SK-N-SH treated with all-trans-retinoic acid at 6 μM for 48 hours (cell line): ENCODE measurements at regions not wholly inside any gene's neighbourhood (a gene's known extent, or its start where the extent isn't known, plus 50 kb on each side); places are given as distances from the start of the nearest gene placed in this dataset.

ENCODE experiments used
- ATAC-seq: fragments of 200-7000 bp; cut with Tn5 transposase; 3 replicates; pipeline ENCODE4 v1.9.1; 2020; ENCODE audit warnings: mild to moderate bottlenecking, moderate library complexity
- ARNTL ChIP-seq: fragments of 450-650 bp; formaldehyde crosslinking; IDR thresholded peaks from 2 replicates; pipeline ENCODE4 v1.5.0; 2020; ENCODE audit warnings: low read depth, mild to moderate bottlenecking, moderate library complexity, borderline replicate concordance
- BACH2 ChIP-seq: fragments of 250-450 bp; sonication (Bioruptor Pico); IDR thresholded peaks from 2 replicates; pipeline ENCODE4 v1.9.0; 2021; ENCODE audit warnings: mild to moderate bottlenecking, borderline replicate concordance
- CREB5 ChIP-seq: fragments of 250-450 bp; sonication (Bioruptor Pico); IDR thresholded peaks from 2 replicates; pipeline ENCODE4 v1.5.1; 2020; ENCODE audit warnings: low read depth, mild to moderate bottlenecking, moderate library complexity
- CSDC2 ChIP-seq: fragments of 250-450 bp; sonication (Bioruptor Pico); IDR thresholded peaks from 2 replicates; pipeline ENCODE4 v1.5.0; 2020; ENCODE audit warnings: mild to moderate bottlenecking, moderate library complexity
- CSRNP3 ChIP-seq: fragments of 250-450 bp; sonication (Bioruptor Pico); IDR thresholded peaks from 2 replicates; pipeline ENCODE4 v1.5.1; 2021; ENCODE audit warnings: mild to moderate bottlenecking, moderate library complexity
- ESRRG ChIP-seq: fragments of 250-450 bp; sonication (Bioruptor Pico); IDR thresholded peaks from 2 replicates; pipeline ENCODE4 v1.6.1; 2021; ENCODE audit warnings: mild to moderate bottlenecking
- GLIS3 ChIP-seq: fragments of 250-450 bp; sonication (Bioruptor Pico); IDR thresholded peaks from 2 replicates; pipeline ENCODE4 v1.5.0; 2020; ENCODE audit warnings: mild to moderate bottlenecking, moderate library complexity
- ISL1 ChIP-seq: fragments of 250-450 bp; sonication (Bioruptor Pico); IDR thresholded peaks from 2 replicates; pipeline ENCODE4 v2.1.2; 2022; ENCODE audit warnings: mild to moderate bottlenecking, moderate library complexity
- OSR1 ChIP-seq: fragments of 250-450 bp; sonication (Bioruptor Pico); IDR thresholded peaks from 2 replicates; pipeline ENCODE4 v1.8.0; 2022; ENCODE audit warnings: moderate library complexity, mild to moderate bottlenecking, inconsistent platforms
- POU6F1 ChIP-seq: fragments of 250-450 bp; sonication (Bioruptor Pico); IDR thresholded peaks from 2 replicates; pipeline ENCODE4 v1.8.0; 2021; ENCODE audit warnings: low read depth, mild to moderate bottlenecking, moderate library complexity, borderline replicate concordance
- PPARA ChIP-seq: fragments of 250-450 bp; sonication (Bioruptor Pico); IDR thresholded peaks from 2 replicates; pipeline ENCODE4 v1.5.0; 2020; ENCODE audit warnings: mild to moderate bottlenecking, borderline replicate concordance
- RARB ChIP-seq: fragments of 250-450 bp; sonication (Bioruptor Pico); IDR thresholded peaks from 2 replicates; pipeline ENCODE4 v1.8.0; 2021; ENCODE audit warnings: mild to moderate bottlenecking, moderate library complexity
- SNAI2 ChIP-seq: fragments of 250-450 bp; sonication (Bioruptor Pico); IDR thresholded peaks from 2 replicates; pipeline ENCODE4 v1.5.0; 2020; ENCODE audit warnings: mild to moderate bottlenecking, moderate library complexity
- TCF4 ChIP-seq: fragments of 250-450 bp; sonication (Bioruptor Pico); IDR thresholded peaks from 2 replicates; pipeline ENCODE4 v1.8.0; 2021; ENCODE audit warnings: mild to moderate bottlenecking, moderate library complexity, borderline replicate concordance
- TSHZ2 ChIP-seq: fragments of 250-450 bp; sonication (Bioruptor Pico); IDR thresholded peaks from 2 replicates; pipeline ENCODE4 v1.5.0; 2020; ENCODE audit warnings: mild to moderate bottlenecking, moderate library complexity
- ZC3H10 ChIP-seq: fragments of 250-450 bp; sonication (Bioruptor Pico); IDR thresholded peaks from 2 replicates; pipeline ENCODE4 v1.5.1; 2021; ENCODE audit warnings: mild to moderate bottlenecking, moderate library complexity
- ZFP3 ChIP-seq: fragments of 250-450 bp; sonication (Bioruptor Pico); IDR thresholded peaks from 2 replicates; pipeline ENCODE4 v1.5.0; 2020; ENCODE audit warnings: mild to moderate bottlenecking, moderate library complexity
- ZFP30 ChIP-seq: fragments of 450-650 bp; formaldehyde crosslinking; IDR thresholded peaks from 2 replicates; pipeline ENCODE4 v1.5.0; 2022; ENCODE audit warnings: mild to moderate bottlenecking, moderate library complexity
- ZNF565 ChIP-seq: fragments of 450-650 bp; formaldehyde crosslinking; conservative IDR thresholded peaks from 2 replicates; pipeline ENCODE4 v1.5.0; 2020; ENCODE audit warnings: low read depth, mild to moderate bottlenecking, moderate library complexity
- ZNF70 ChIP-seq: fragments of 450-650 bp; formaldehyde crosslinking; IDR thresholded peaks from 2 replicates; pipeline ENCODE4 v1.5.0; 2020; ENCODE audit warnings: mild to moderate bottlenecking, moderate library complexity
- ZNF8 ChIP-seq: fragments of 450-650 bp; formaldehyde crosslinking; IDR thresholded peaks from 2 replicates; pipeline ENCODE4 v1.5.0; 2020; ENCODE audit warnings: mild to moderate bottlenecking, moderate library complexity
- TF ChIP-seq, protein P1 (sequence below): fragments of 250-450 bp; sonication (Bioruptor Pico); IDR thresholded peaks from 2 replicates; pipeline ENCODE4 v1.8.0; 2020; ENCODE audit warnings: mild to moderate bottlenecking, moderate library complexity, borderline replicate concordance

- TF ChIP-seq ZFP30 (CRISPR knock-in tag), result no peak
- TF ChIP-seq ARNTL (CRISPR knock-in tag), result no peak
- TF ChIP-seq POU6F1 (CRISPR knock-in tag), result no peak
- no peak for TF ChIP-seq RARB (CRISPR knock-in tag)
- TF ChIP-seq OSR1, result no peak
- TF ChIP-seq BACH2 (CRISPR knock-in tag), result no peak
- TF ChIP-seq ISL1 (CRISPR knock-in tag), result no peak
- TF ChIP-seq ZNF565, result no peak
- TF ChIP-seq GLIS3 (CRISPR knock-in tag), result no peak
- TF ChIP-seq TCF4 (CRISPR knock-in tag), result no peak
- no peak for TF ChIP-seq PPARA (CRISPR knock-in tag)
- no peak for TF ChIP-seq TSHZ2 (CRISPR knock-in tag)
- no peak for TF ChIP-seq ESRRG
- TF ChIP-seq CREB5 (CRISPR knock-in tag), result no peak
- TF ChIP-seq ZNF70 (CRISPR knock-in tag), result no peak
- no peak for TF ChIP-seq ZNF8 (CRISPR knock-in tag)
- TF ChIP-seq SNAI2, result no peak
- ATAC-seq, result no peak
Observed at GRCh38 chr5:124921694-124922093, 175.3 kb upstream of the ZNF608 start.

DNA sequence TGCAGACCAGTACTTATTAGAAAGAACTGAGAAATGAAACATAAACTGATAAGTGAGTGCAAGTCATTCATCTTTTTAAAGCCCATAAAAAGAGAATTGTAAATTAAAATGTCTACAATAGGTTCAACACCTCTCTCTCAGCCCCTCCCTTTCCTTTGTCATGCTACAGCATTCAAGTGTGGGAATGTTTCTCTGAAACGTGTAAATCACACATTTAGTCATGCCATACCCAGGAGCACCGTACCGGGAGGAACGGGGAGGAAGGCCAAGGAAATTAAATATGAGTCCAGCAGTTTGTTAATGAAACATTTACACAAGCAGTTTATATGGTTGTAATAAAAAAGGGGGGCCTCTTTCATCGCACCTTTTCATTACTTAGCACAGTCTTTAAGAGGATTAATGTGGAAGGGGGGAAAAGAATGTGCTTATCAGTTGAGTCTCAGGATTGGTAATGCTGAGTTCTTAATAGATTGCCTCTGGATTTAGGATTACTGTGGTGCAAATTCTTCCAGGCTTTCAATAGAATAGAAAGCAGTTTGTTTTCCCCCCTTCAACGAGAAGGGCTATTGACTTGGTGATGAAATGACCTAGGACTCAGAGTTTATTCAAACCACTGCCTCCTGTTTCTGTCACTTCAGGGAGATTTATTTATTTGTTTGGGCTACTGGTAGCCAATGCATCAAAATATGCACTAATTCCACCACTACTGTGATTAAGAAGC, 176.0 kb upstream of the ZNF608 start:
- ATAC-seq, result no peak
- TF ChIP-seq, protein P1, sequence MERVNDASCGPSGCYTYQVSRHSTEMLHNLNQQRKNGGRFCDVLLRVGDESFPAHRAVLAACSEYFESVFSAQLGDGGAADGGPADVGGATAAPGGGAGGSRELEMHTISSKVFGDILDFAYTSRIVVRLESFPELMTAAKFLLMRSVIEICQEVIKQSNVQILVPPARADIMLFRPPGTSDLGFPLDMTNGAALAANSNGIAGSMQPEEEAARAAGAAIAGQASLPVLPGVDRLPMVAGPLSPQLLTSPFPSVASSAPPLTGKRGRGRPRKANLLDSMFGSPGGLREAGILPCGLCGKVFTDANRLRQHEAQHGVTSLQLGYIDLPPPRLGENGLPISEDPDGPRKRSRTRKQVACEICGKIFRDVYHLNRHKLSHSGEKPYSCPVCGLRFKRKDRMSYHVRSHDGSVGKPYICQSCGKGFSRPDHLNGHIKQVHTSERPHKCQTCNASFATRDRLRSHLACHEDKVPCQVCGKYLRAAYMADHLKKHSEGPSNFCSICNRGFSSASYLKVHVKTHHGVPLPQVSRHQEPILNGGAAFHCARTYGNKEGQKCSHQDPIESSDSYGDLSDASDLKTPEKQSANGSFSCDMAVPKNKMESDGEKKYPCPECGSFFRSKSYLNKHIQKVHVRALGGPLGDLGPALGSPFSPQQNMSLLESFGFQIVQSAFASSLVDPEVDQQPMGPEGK (CRISPR knock-in tag), result no peak
- TF ChIP-seq RARB (CRISPR knock-in tag) (no peak), ZNF70 (CRISPR knock-in tag) (no peak), PPARA (CRISPR knock-in tag) (no peak), CREB5 (CRISPR knock-in tag) (no peak), ISL1 (CRISPR knock-in tag) (no peak), CSDC2 (CRISPR knock-in tag) (no peak), CSRNP3 (CRISPR knock-in tag) (no peak), ZC3H10 (CRISPR knock-in tag) (no peak), ZFP3 (CRISPR knock-in tag) (no peak), BACH2 (CRISPR knock-in tag) (no peak)
- TF ChIP-seq, all 23 proteins: peak for 0
